ENCODE measurements at regions not wholly inside any gene's neighbourhood (a gene's known extent, or its start where the extent isn't known, plus 50 kb on each side); places are given as distances from the start of the nearest gene placed in this dataset.
"Not testable (repeated sequence)": the region's sequence is repeated elsewhere in the genome, so short reads cannot be mapped to it uniquely, and the experiment has no call there.

DNA sequence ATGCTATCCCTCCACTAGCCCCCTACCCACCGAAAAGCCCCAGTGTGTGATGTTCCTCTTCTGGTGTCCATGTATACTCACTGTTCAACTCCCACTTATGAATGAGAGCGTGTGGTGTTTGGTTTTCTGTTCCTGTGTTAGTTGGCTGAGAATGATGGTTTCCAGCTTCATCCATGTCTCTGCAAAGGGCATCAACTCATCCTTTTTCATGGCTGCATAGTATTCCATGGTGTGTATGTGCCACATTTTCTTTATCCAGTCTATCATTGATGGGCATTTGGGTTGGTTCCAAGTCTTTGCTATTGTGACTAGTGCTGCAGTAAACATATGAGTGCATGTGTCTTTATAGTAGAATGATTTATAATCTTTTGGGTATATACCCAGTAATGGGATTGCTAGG, 599.3 kb upstream of the B3GAT1 start:
- DNase-seq (ENCODE audit: low read depth), result not testable (repeated sequence)

DNA sequence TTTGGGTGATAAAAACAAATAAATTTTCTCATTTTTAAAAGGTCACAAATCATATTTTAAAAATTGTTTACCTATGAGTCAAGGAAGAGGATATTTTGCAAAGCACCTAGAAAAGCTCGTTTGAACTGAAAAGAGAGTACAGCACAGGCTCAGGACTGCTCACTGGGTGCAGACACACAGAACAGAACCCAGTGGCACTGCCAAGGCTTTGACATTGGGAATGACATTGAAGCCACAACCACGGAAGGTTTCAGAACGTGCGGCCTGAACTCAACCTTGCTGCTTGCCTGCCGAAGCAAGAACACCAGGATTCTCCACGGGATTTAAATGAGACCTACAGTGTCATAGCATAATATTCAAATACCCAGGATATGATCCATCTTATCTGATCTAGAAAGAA, 597.1 kb upstream of the B3GAT1 start:
- no peak for DNase-seq (ENCODE audit: low read depth)

DNA sequence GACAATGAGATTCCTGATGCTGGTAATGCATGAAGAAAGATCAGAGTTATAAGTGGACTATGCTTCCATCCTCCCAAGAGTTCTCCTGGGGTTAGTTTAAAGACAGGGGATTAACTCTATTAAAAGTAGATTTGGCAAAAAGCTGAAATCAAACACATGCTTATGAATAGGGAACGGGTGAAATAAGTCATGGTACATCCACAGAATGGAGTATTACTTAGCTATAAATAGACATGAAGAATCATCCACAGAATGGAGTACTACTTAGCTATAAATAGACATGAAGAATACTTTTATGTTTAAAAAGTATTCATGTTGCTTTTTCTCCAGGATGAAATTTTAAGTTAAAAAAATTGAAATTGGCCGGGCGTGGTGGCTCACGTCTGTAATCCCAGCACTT, 596.4 kb upstream of the B3GAT1 start:
- no peak for DNase-seq (ENCODE audit: low read depth)

DNA sequence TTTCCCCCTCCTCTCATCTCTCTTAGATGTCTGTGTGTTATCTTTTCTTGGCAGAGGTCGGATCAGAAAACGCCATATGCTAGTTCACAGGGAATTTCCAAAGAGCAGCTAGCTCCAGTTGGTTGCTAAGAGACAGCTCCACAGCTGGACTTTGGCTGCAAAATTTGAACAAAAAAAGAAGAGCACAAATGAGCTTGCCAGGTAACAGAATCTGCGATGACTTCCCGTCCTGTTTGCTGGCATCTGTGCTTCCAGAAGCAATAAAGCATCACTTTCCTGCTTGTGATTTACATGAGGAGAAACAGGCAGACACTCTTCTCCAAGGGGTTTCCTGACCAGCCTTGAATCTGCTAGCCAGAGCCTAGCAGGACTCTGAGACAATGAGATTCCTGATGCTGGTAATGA, 596.0 kb upstream of the B3GAT1 start:
- DNase-seq (ENCODE audit: low read depth), result no peak

DNA sequence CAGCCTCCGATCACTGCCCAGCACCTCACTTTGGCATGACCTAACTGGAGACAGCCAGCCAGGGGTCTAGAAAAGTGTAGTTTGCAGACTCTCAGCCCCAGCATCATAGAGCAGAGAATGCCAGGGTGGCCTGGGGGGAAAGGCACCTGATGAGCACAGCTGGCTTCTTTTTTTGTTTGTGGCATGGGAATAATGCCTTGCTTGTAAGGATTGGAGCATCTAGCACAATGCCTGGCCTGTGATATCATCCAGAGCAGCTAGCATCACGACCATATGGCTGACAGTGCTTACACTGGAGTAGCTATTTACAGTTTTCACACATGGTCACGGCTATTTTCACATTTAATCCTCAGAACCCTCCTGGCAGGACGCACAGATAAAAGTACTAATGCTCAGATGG, 594.8 kb upstream of the B3GAT1 start:
- DNase-seq (ENCODE audit: low read depth), result no peak

DNA sequence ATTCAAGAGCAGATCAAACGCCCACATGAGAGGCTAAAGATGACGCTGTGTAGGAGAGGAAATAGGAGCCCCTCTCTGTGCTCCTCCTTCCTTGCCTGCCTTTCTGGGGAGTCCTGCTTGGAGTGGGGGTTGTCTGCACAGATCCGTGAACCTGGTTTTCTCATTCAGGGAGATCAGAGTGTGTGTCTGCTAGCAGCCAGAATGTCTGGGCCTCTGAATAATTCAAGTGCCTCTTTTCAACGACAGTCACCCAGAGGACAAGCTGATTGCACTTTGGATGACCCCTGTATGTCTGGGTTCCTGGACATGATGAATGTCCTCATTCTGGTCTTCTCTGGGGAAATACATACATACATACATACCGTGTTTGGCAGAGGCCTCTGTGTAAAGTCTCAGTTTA, 592.5 kb upstream of the B3GAT1 start:
- no peak for DNase-seq (ENCODE audit: low read depth)

DNA sequence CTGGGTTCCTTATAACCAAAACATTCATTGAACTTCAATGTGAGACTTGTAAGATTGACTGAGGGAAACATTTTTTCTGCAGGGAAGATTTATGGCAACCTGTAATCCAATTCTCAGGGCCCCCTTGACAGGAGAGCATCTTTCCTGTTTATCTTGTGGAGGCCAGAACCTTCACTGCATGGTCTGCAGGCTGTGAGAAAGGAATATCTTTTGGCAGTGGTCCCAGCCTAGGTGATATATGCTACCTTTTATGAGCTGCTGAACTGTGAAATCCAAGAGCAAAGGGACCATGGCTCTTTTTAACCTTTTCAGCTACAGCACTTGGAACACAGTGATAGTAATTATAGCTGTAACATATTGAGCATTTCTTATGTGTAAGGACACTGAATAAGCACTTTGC, 590.2 kb upstream of the B3GAT1 start:
- DNase-seq (ENCODE audit: low read depth), result no peak

DNA sequence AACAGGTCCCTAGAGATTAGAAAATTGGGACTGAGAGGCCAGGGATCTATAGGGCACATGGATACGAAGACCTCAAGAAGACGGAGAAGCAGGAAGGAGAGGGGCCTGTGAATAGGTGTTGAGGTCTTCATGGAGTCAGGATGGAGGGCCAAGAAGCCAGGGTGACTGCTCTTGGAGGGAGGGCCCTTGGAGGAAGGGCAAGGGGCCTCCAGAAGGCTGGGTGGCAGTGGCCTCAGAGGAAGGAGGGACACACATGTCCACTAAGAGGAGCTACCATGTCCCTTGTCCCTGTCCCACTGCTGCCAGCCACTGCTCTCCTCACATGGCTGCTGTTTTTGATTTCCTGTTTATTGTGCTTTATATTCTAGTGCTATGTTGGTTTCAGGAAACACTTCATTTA, 589.5 kb upstream of the B3GAT1 start:
- DNase-seq (ENCODE audit: low read depth), result no peak

DNA sequence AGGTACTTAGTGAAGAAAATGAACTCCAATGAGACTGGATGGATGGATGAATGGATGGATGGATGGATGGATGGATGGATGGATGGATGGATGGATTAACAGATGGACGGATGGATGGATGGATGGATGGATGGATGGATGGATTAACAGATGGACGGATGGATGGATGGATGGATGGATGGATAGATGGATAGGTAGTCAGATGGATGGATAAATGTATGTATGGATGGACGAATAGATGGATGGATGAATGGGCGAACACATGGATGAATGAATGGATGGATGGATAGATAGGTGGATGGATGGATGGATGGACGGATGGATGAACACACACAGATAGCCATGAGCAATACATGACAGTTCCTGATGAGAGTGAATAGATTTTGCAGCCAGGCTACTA, 589.0 kb upstream of the B3GAT1 start:
- DNase-seq (ENCODE audit: low read depth), result not testable (repeated sequence)

DNA sequence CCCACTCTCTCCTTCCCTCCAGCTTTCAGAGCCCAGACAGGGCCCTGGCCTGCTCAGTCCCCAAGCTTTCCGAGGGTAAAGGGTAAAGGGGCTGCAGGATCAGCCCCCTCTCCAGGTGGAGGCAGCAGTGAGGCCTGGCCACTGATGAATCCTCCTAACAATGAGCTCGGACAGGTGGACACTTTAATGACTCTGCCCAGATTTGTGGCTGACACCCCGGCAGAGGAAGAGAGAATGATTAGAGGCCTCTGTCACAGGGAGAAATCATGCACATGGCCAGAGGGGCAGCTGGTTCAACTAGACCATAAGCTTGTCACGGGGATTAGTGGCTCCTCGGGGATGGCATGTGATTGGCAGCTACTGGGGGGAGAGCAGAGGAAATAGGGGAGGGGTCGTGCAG, 587.5 kb upstream of the B3GAT1 start:
- no peak for DNase-seq (ENCODE audit: low read depth)

DNA sequence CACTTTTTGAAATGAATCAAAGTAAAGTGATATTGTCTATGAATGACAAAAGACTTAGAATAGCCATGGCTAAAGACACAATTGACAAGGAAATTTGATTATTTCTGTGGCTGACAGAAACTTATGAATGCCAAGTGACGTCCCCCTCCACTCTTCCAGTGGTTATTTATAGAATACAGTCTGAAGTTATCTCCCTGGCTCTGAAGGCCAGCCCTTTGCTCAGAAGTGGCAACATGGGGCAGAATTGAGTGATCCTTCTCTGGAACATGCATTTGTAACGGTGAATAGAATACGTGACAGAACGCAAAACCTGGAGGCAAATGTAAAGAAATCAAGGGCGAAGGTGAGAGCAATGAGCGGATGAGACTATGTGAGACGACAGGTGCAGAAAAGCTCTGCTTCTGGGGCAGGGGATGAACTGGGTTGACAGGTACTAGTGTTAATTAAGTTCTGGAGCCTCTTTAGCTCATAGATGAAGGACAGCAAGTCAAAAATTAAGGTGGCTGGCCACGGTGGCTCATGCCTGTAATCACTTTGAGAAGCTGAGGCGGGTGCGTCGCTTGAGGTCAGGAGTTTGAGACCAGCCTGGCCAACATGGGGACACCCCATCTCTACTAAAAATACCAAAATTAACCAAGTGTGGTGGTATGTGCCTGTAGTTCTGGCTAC, 585.7 kb upstream of the B3GAT1 start:
- DNase-seq (ENCODE audit: low read depth), result no peak

DNA sequence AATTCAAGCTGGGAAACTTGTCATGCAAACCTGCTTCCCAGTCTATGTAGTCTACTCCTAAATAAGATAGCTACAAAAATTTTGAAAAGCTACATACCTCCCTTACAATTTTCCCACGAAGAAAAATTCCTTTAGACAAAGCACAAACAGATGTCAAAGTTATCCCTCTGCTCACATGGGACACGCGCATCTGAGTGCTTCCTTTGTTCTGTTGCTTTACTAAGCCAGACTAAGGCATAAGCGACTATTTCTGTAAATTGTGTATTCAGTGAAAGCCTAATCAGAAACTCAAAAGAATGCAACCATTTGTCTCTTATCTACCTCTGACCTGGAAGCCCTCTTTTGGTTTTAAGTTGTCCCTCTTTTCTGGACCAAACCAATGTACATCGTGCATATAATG, 583.7 kb upstream of the B3GAT1 start:
- no peak for DNase-seq (ENCODE audit: low read depth)

DNA sequence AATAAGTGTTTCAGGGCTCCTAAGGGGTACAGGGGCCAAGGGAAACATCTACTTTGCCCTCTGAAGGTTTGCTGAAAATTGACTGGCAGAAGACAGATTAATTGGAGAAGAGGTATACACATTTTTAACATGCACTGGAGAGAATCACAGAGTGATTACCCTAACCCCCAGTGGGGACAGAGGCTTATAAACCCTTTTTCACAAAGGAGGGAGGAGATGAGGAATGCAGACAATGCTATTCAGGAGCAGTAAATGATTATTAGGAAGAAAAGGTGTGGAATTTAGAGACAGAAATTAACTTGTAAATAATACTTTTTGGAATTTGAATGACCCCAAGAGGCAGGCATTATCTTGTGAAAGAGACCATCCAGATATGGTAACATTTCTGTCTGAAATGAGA, 582.4 kb upstream of the B3GAT1 start:
- no peak for DNase-seq (ENCODE audit: low read depth)

DNA sequence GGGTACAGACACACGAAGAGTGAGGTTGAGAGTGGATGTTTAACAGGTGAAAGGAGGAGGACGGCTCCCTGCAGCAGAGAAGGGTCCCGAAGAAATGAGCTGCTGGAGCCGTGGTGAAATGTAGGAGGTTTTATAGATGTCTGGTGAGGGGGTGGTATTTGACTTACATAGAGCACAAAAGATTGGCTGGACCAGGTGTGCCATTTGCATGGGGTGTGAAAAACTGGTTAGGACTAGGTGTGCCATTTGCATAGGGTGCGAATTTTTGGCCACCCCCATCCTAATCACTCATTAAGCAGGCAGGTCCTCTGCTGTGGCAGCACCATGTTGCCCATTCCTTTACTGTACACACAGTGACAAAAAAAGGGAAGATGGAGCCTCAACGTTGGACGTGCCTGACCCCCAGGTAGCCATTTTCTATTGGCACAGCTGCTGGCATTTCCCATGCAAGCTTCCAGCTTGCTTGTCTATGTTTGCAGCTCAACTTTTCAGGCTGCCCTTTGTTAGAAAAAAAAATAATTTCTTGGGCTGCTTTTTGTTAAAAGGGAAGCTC, 581.7 kb upstream of the B3GAT1 start:
- no peak for DNase-seq (ENCODE audit: low read depth)

DNA sequence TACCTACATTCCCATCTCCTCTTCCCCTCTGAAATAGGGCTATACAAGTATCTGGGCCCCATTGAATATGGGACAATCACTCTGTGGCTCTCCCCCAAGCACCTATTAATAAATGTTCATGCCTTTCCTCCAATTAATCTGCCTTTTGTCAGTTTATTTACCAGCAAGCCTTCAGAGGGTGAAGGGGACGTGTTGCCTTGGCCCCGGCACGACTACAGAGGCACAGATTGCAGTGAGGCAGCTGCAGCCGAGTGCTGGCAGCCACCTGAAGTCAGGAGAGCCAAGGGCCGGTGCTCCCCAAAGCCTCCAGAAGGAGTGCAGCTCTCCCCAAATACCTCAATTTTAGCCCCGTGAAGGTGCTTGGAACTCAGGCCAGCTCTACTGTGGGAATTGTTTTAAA, 580.9 kb upstream of the B3GAT1 start:
- DNase-seq (ENCODE audit: low read depth), result no peak

DNA sequence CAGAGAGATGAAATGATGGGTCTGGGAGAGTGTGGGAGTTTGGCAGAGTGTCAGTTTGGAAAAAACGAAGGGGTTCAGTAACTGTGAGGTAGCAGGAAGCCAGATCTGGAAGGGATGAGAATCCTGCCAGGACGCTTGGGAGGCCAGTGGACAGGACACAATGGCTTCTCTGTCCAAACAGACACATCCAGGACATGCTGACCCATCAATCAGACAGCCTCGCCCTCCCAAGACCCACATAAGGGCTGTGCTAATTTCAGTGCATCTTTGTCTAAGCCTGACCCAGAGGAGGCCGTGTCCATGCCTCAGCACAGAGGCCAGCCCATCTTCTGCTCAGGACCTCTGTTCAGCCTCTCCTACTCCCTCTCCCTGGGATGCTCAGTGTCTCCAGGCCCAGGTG, 576.5 kb upstream of the B3GAT1 start:
- DNase-seq (ENCODE audit: low read depth), result no peak

DNA sequence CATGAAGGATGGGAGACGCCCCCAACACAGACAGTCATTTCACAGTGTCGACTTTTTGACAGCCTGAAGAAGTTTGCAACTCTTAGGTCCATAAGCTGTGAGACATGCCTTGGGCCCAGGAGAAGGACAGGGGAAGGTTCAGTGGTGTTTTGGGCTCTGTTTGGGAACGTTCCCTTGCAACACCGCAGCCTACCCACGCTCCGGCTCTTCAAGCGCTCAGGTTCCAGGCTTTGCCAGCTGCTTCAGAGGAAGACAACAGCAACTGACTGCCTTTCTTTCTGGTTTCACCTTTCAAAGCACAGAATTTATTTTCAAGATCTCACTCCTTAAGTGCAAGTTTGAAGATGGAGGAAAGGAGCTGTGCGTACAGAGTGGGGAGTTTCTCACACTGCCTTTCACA, 575.8 kb upstream of the B3GAT1 start:
- DNase-seq (ENCODE audit: low read depth), result no peak

DNA sequence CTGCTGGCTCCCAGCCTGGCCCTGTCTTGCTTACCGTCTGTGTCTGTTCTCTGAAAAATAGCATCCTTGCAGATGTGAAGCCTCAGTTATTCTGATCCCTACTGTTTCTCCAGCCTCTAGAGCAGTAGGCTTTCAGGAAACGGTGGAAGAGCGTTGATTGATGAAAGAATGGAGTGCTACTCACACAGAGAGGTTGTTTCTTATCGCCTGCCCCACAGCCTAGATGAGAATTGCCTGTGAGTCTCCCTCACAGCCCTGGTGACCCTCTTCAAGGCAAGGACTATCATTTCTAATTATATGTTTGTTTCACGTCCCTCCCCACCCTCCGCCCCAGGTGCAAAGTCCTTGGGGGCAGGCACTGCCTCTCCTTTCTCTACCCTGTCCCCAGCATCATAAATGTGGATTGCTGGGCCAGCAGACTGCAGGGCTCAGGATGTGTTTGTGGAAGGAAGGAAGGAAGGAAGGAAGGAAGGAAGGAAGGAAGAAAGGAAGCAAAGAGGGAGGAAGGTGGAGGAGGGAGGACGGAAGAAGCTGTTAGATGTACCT, 575.3 kb upstream of the B3GAT1 start:
- no peak for DNase-seq (ENCODE audit: low read depth)

DNA sequence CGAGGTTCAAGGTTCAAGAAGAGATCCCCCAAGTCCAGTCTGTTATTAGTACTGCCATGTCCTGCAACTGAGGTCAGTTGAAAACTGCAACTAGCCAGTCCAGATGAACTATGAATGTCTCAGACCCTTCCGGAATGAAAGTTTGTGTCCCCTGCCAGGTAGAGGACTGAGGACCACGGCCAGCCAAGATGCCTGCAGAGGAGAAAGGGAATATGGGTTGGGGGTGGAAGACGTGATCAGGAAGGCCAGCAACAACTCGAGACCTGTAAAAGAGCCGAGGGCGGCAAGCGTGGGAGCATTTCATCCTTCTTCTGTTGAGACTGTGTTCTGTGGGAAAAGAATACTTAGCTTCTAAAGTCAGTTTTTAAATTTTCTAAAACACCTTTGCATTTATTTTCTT, 572.4 kb upstream of the B3GAT1 start:
- no peak for DNase-seq (ENCODE audit: low read depth)

DNA sequence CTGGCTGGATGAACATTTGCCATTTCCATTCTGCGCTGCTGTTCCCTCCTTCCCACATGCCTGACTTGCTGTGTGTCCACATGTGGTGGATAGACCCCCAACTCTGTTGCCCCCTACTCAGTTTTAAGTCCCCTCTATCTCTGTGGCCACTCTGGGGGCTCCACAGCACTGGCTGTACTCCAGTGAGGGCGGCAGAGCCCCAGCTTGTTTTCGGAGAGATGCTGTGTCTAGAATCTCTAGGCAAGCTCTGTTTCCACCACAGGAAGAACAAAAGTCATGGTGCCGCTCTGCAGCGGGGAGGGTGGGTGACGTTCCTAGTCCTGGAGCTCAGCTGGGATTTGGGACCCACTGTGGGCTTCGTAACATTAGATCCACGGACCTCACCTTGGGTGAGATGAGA, 570.4 kb upstream of the B3GAT1 start:
- not testable (repeated sequence) for DNase-seq (ENCODE audit: low read depth)

DNA sequence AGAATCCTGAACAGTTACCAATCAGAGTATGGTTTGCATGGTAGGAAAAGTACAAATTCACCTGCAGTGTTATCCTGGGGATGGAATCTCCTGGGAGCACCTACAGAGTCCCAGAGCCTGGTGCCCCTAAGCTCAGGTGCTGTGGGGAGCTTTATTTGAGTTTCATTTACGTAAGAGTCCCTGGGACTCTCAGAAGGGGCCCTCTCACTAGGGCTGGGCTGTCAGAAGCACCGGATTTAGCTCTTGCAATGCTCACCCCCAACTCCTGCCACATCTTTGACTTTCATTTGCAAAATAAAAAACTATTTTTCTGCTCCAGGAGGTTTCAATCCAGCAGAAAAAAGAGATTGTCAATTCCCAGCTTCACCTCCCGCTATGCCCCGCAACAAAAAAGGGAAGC, 569.8 kb upstream of the B3GAT1 start:
- no peak for DNase-seq (ENCODE audit: low read depth)

DNA sequence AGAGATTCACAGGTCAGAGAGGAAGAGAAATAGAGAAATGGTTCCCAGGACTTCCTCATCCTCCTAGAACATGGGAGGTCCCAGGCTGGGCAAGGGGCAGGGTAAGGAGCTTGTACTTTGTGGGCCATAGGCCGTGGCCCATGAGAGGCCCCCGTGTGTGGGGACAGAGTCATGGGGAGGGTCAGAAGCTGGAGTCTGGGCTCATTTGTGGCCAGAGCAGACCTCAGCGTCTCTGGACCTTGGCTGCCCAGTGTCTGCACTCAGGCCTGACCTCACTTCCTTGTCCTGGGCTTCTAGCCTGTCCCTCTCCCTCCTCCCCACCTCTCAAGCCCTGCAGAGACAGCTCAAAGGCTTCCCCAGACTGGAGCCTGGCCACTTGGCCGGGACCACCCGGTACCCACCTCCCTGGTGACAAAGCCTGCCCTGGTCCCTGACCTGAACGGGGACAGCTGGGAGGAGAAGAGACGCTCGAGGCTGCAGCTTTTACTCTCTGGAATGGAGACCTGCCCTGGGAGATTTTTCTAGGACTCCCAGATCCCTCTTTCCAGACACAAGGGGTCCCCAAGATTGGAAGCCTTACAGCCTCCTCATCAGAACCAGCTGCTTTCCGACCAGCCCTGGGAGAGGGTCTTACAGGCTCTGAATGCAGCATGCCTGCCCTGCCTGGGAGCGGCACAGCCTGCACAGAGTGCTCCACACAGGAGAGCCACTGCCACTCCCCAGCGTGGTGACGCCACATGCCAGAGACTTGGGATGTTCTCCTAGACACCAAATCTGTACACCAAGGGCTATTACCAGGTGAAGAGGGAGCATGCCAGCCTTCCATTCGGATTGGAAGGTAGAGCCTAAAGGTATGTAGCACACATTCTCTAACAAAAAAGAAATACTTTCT, 569.0 kb upstream of the B3GAT1 start:
- no peak for DNase-seq (ENCODE audit: low read depth)

DNA sequence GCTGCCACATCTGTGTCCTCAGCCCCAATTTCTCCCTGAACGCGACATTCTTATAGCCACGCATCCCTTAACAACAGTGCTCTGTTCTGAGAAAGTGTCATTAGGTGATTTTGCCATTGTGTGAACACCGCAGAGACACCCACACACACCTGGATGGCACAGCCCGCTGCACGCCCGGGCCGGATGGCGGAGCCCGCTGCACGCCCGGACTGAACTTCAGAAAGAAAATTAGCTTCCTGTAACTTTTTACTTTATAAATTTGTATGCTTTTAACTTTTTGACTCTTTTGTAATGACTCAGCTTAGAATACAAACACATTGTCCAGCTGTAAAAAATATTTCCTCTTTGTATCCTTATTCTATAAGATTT, 567.0 kb upstream of the B3GAT1 start:
- not testable (repeated sequence) for DNase-seq (ENCODE audit: low read depth)
